ENCODE measurements at regions not wholly inside any gene's neighbourhood (a gene's known extent, or its start where the extent isn't known, plus 50 kb on each side); places are given as distances from the start of the nearest gene placed in this dataset.

DNA sequence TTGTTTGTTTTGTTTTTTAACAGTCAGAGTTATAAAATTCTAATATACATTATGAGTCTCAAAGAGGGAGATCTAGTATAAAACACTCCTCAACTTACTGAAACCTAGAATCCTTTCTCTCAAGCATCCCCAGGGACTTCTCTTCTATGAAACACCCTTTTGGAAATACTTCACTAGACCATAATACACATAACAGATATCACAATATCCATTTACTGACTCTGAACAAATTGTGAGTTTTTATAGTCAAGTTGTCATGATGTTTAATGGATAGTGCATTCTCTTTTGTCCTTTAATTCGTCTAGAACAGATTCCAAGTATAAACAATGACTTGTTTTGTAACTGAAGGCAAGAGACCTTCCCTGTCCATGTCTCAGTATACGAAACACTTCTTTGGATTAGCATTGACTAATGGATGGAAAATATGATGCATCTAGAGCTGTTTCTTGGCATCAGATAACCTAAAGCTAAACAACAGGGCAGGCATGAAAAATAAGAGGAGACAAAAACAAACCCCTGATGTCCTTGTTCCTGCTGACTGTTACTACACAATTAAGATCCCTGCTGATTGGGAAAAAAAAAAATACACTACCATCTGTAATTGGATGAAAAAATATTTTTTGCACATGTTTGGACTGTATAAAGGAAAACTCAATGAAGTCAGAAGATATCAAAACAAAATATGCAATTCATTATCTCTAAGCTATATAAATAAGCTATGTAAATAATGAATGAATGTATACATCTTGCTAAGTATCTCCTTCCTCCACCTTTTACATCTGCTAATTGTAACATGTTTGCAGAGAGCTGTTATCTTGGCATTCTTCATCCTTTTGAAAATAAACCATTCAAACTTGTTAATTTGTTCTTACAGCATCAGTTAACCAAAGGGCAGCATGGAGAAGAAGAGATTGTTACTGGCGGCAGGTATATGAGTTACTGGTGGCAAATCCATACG, 214.2 kb downstream of the LACC1 start (continued):
- TF ChIP-seq ZNF148 (tag by site-specific recombination; IDR thresholded peaks at IDR 0.05; ENCODE audit: borderline replicate concordance): no peak
- no peak for TF ChIP-seq REPIN1 (tag by site-specific recombination; IDR thresholded peaks at IDR 0.05; ENCODE audit: low read depth)
- TF ChIP-seq ZNF26 (tag by site-specific recombination; IDR thresholded peaks at IDR 0.05): no peak
- no peak for TF ChIP-seq ZNF37A (tag by site-specific recombination; IDR thresholded peaks at IDR 0.05)
- TF ChIP-seq ZNF621 (tag by site-specific recombination; IDR thresholded peaks at IDR 0.05): no peak
- TF ChIP-seq ZFP37 (tag by site-specific recombination; IDR thresholded peaks at IDR 0.05): no peak
- TF ChIP-seq HOXC10 (CRISPR knock-in tag; IDR thresholded peaks at IDR 0.05): no peak
- TF ChIP-seq ZBTB7A (tag by site-specific recombination; IDR thresholded peaks at IDR 0.05; ENCODE audit: low read depth): no peak
- no peak for TF ChIP-seq ZNF221 (tag by site-specific recombination; IDR thresholded peaks at IDR 0.05; ENCODE audit: borderline replicate concordance)
- no peak for TF ChIP-seq ZNF292 (tag by site-specific recombination; IDR thresholded peaks at IDR 0.05; ENCODE audit: borderline replicate concordance, low read depth)
- TF ChIP-seq KLF1 (tag by site-specific recombination; IDR thresholded peaks at IDR 0.05): no peak
- TF ChIP-seq, protein P1, sequence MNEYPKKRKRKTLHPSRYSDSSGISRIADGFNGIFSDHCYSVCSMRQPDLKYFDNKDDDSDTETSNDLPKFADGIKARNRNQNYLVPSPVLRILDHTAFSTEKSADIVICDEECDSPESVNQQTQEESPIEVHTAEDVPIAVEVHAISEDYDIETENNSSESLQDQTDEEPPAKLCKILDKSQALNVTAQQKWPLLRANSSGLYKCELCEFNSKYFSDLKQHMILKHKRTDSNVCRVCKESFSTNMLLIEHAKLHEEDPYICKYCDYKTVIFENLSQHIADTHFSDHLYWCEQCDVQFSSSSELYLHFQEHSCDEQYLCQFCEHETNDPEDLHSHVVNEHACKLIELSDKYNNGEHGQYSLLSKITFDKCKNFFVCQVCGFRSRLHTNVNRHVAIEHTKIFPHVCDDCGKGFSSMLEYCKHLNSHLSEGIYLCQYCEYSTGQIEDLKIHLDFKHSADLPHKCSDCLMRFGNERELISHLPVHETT (tag by site-specific recombination; IDR thresholded peaks at IDR 0.05): no peak
- TF ChIP-seq ZNF311 (tag by site-specific recombination; IDR thresholded peaks at IDR 0.05; ENCODE audit: borderline replicate concordance): no peak
- TF ChIP-seq, protein P2, sequence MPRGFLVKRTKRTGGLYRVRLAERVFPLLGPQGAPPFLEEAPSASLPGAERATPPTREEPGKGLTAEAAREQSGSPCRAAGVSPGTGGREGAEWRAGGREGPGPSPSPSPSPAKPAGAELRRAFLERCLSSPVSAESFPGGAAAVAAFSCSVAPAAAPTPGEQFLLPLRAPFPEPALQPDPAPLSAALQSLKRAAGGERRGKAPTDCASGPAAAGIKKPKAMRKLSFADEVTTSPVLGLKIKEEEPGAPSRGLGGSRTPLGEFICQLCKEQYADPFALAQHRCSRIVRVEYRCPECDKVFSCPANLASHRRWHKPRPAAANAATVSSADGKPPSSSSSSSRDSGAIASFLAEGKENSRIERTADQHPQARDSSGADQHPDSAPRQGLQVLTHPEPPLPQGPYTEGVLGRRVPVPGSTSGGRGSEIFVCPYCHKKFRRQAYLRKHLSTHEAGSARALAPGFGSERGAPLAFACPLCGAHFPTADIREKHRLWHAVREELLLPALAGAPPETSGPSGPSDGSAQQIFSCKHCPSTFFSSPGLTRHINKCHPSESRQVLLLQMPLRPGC (tag by site-specific recombination; IDR thresholded peaks at IDR 0.05): no peak
- TF ChIP-seq PRDM6 (tag by site-specific recombination; IDR thresholded peaks at IDR 0.05): peak; percentile 69
- no peak for TF ChIP-seq ZNF302 (tag by site-specific recombination; IDR thresholded peaks at IDR 0.05; ENCODE audit: low read depth)
- TF ChIP-seq, protein P3, sequence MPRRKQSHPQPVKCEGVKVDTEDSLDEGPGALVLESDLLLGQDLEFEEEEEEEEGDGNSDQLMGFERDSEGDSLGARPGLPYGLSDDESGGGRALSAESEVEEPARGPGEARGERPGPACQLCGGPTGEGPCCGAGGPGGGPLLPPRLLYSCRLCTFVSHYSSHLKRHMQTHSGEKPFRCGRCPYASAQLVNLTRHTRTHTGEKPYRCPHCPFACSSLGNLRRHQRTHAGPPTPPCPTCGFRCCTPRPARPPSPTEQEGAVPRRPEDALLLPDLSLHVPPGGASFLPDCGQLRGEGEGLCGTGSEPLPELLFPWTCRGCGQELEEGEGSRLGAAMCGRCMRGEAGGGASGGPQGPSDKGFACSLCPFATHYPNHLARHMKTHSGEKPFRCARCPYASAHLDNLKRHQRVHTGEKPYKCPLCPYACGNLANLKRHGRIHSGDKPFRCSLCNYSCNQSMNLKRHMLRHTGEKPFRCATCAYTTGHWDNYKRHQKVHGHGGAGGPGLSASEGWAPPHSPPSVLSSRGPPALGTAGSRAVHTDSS (tag by site-specific recombination; IDR thresholded peaks at IDR 0.05): peak; percentile 84
- no peak for TF ChIP-seq HOXD13 (CRISPR knock-in tag; IDR thresholded peaks at IDR 0.05; ENCODE audit: borderline replicate concordance)
- no peak for TF ChIP-seq ZNF423 (tag by site-specific recombination; IDR thresholded peaks at IDR 0.05)
- no peak for TF ChIP-seq ZNF623 (tag by site-specific recombination; IDR thresholded peaks at IDR 0.05)
- no peak for TF ChIP-seq TCF7L2 (IDR thresholded peaks at IDR 0.05; ENCODE audit: borderline replicate concordance, low read depth, low read length)
- TF ChIP-seq IKZF3 (tag by site-specific recombination; IDR thresholded peaks at IDR 0.05): no peak
- TF ChIP-seq ZNF580 (tag by site-specific recombination; IDR thresholded peaks at IDR 0.05): no peak
- 0 out of 2 replicates have a peak, but pooled peaks have one; percentile 30 for TF ChIP-seq FEZF1 (tag by site-specific recombination; IDR thresholded peaks at IDR 0.05)
- peak; percentile 88; the same call in 1 of the 2 replicates for TF ChIP-seq WT1 (tag by site-specific recombination; IDR thresholded peaks at IDR 0.05)
- no peak for TF ChIP-seq ZNF169 (tag by site-specific recombination; IDR thresholded peaks at IDR 0.05)
- TF ChIP-seq, protein P4, sequence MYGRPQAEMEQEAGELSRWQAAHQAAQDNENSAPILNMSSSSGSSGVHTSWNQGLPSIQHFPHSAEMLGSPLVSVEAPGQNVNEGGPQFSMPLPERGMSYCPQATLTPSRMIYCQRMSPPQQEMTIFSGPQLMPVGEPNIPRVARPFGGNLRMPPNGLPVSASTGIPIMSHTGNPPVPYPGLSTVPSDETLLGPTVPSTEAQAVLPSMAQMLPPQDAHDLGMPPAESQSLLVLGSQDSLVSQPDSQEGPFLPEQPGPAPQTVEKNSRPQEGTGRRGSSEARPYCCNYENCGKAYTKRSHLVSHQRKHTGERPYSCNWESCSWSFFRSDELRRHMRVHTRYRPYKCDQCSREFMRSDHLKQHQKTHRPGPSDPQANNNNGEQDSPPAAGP (tag by site-specific recombination; IDR thresholded peaks at IDR 0.05): peak; percentile 28; the same call in 1 of the 2 replicates
